Hematopoietic multipotent progenitor cell treated with erythropoietin and hydrocortisone succinate and interleukin-3 and kit ligand, for 4 days (in vitro differentiated cells): ENCODE measurements at regions not wholly inside any gene's neighbourhood (a gene's known extent, or its start where the extent isn't known, plus 50 kb on each side); places are given as distances from the start of the nearest gene placed in this dataset.

Source experiments
- DNase-seq: peaks from one replicate; pipeline ENCODE4 v3.0.0-alpha.2; 2015

DNA sequence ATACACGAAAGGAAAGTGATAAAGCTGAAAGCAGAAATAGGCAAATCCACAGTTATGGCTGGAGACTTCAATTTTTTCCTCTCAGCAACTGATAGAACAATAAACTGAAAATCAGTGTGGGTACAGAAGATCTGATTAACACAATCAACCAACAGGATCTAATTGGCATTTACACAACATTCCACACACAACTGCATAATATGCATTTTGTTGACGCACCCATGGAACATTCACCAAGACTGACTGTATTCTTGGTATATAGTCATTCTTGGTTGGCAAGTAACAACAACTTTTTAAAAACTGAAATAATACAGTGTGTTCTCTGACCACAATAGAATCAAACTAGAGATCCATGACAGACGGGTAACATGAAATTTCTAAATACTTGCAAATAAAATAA is 218.7 kb upstream of the S1PR3 start:
- no peak for DNase-seq

DNA sequence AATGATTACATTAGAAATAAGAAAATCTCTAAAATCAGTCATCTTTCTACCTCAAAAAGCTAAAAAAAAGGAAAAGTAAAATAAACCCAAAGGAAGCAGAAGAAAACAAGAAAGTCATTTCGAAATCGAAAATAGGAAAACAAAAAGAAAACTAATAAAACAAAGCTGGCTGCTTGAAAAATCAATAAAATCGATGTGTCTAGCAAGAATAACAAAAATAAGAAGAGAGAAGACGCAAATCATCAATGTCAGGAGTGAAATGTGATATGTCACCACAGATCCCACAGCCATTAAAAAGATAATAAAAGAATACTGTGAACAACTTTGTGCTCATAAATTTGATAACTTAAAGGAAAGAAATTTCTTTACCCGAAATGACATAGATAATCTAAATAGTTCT is 218.1 kb upstream of the S1PR3 start:
- no peak for DNase-seq

GRCh38 chr9:88773627-88774244 is 217.5 kb upstream of the S1PR3 start:
- DNase-seq, result no peak

GRCh38 chr9:88775037-88775471 is 216.2 kb upstream of the S1PR3 start:
- no peak for DNase-seq

DNA sequence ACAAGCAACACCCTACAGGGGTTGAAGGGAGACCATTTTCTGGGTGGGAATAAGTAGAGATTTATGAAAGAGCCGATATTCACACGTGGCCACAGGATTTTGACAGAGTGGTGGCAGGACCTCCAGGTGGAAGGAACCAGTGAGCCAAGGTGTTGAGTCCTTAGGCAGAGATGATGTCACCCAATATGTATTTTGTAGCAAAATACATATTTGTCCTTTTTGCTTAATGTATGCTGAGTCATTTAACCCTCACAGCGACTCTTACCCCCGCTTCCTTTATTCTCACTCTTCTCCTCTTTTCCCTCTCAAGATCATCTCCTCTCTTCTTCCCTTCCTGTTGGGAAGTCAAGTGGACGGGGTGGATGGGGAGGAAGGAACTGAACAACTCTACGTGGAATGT is 215.7 kb upstream of the S1PR3 start:
- DNase-seq, result no peak

- DNase-seq, result no peak
These were observed 215.3 kb upstream of the S1PR3 start for GRCh38 chr9:88775966-88776365.

DNA sequence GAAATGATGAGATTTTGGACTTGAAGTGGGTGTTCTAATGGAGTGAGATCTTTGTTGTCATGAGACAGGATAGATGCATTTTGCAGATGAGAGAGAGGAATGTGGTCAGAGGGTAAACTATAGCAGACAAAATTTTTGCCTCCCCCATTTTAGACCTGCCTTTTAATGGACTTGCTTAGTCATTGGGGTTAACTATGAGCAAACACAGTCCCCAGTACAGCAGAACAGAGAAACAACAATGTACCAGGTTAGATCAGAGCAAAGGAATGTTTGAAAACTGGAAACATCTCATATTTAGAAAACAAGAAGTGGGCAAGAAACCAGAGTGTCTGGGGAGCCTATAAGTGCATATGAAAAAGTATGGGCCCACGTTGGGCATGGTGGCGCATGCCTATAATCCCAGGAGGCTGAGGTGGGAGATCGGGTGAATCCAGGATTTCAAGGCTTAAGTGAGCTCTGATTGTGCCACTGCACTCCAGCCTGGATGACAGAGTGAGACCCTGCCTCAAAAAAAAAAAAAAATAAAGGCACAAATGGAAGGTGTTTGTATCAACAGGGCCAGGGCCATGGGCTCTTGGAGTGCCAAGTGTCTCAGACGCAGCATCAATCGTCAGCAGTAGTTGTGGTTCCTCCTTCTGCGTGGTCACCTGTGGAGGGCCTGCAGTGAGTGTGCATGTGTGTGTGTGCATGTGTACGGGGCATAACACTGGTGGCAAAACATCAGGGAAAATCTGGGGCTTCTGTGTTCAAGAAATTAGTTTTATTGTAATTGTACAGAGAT is 214.4 kb upstream of the S1PR3 start:
- no peak for DNase-seq

DNA sequence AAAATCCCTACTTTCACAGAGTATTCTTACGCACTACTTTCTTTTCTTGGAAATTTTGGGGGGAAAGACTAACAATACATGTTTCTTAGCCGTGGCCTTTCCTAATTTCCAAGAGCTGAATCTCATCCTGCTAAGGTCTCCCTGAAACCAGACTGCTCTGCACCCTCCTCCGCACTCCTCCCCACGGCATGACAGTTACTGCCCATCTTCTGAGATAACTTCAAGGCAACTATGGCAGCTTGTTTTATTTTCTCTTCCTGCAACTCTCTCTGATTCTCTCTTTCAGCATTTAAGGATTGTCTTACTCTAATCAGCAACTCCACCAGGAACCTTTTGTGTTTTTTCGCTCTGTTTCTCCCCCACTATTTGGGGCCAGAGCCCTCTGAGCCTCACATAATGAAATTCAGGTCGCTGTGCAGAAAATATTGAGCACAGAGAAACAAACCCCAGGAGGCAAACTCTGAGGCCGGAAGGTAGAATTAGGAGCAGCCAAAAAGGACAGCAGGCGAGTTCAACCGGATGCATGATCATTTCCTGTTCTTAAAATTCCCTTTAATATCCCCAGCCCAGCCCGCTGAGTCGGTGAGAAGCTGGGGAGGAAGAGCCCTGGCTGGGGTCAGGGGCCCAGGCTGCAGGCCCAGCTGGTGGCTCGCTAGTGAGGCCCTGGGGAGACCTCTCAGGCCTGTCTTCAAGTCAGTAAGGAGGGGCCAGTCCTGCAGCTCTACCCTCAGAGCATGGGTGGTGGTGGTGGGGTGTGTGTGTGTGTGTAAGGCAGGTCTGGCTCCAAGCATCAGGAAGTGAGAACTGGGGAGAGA is 213.6 kb upstream of the S1PR3 start:
- peak; percentile 41 for DNase-seq

- peak; percentile 47 for DNase-seq
These were observed 209.5 kb upstream of the S1PR3 start for GRCh38 chr9:88781628-88782391.

DNA sequence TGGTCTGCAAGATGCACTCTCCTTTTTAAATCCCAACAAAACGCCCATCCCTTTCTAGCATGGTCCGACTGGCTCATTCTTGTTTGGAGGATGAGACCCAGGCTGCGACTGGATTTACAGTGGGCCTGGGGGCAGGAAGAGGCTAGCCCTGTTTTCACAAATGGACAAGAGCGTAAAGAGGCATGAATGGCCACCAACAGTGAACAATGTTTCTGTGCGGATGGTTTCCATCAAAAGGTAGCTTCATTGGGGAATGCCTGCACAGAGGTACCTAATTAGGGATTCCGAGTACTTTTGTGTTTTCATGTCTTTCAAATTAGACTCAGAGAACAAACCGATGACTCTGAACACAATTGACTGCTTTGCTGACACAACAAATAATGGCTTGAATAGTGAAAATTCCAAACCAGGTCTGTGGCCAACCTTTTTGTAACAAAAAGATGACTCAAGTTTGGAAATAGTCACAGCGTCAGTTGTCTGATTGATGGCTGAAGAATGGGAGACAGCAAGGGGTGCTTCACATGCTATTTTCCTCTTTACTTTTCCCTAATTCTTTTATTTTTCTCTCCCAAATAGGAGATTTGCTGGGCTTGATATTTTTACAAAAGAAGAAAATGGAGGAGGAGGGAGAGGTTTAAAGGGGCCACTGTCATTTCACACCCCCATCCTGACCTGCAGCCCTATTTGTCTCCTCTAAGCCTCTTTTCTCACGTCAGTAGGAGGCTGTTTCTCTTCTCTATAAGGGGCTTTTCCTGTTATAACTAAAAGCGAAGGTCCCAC is 208.1 kb upstream of the S1PR3 start:
- DNase-seq, result no peak

DNA sequence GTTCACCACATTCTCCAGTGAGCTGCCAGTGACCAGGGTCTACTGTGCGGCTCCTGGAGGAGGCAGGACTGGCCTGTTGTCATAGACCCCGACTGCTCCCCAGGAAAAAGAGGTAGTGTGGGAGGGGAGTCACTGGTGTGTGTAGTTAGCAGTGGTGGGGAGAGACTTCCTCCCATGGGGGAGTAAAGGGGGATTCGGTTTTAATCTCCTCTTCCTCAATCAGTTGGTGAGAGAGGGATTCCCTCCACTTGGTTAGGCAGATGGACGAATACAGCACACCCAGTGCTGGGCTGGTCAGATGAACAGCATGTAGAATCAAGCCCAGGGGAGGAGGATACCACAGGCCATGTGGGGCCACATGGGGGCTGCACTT is 207.6 kb upstream of the S1PR3 start:
- no peak for DNase-seq

- DNase-seq, result no peak
These were observed 206.3 kb upstream of the S1PR3 start for GRCh38 chr9:88784960-88785359.

- DNase-seq, result no peak
These were observed 204.8 kb upstream of the S1PR3 start for GRCh38 chr9:88786291-88787079.

GRCh38 chr9:88789785-88790184 is 201.5 kb upstream of the S1PR3 start:
- no peak for DNase-seq

- no peak for DNase-seq
These were observed 200.0 kb upstream of the S1PR3 start for GRCh38 chr9:88791105-88791805.

GRCh38 chr9:88792502-88792901 is 198.8 kb upstream of the S1PR3 start:
- no peak for DNase-seq

- DNase-seq, result no peak
These were observed 197.2 kb upstream of the S1PR3 start for GRCh38 chr9:88794100-88794499.

DNA sequence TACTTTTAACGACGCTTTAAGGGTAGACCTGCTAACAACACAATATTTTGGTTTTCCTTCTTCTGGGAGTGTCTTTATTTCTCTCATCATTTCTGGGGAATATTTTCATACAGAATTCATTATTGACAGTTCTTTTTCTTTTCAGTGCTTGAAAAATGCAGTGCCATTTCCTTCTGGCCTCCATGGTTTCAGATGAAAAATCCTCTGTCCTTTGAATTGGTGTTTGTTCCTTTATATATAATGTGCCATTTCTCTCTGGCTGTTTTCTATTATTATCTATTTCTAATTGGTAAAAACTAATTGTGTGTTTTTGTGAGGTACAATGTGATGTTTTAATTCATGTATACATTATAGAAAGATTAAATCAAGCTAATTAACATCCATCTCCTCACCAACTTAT is 194.3 kb upstream of the S1PR3 start:
- DNase-seq, result no peak

DNA sequence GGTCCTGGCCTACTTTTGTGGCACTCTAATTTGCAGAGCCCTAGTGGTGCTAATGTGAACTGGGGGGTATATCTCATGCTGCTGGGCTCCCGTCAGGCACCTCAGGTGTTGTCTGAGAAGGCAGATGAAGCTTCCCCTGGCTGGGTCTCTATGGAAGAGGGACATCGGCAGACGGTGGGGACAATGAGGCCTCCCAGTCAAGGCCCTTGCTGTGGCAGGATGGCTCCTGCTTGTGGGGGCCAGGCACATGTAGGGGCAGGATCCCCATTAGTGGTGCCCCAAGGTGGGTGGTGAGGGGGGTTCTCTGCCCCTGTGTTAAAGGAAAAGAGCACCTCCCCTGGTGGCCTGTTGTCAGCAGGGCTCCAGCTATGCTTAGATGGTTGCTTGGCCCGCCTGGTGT is 192.8 kb upstream of the S1PR3 start:
- DNase-seq, result no peak

DNA sequence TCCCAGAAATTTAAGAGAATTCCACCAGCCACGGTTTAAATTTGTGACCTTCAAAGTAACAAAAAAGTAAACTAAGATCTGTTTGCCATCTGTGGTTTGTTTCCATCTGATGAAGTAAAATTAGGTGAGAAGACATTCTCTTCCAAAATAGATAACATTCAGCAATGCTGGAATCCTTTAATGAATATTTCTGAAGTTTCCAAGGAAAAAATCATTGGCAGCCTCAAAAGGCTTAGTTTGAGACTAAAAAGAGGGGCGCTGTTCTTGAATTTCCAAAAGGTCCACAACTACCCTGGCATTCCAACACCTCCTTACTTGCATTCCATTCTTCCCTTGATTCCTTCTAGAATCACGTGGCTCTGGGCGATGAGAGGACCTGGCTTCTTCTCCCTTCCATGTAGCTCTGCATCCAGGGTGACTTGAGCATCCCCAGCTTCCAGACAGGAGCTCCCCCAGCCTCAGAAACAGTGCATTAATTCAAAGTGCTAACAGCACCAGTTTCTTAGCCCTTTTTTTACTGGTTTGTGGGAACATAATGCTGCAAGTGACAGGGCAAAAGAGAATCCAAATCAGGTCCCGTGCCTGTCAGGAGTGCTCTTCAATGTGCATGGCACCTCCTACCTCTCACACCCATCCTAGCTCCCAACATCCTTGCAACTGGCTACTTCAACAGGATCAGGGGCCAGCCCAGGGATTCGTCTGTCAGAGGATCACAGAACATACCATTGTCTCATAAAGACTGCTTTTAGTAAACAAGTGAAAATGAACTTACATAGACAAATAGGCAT is 191.5 kb upstream of the S1PR3 start:
- DNase-seq, result no peak
